GM12878 (cell line): ENCODE measurements at regions not wholly inside any gene's neighbourhood (a gene's known extent, or its start where the extent isn't known, plus 50 kb on each side); places are given as distances from the start of the nearest gene placed in this dataset.

Source experiments
- ATAC-seq: fragments of 200-7000 bp; cut with Tn5 transposase; 3 replicates; pipeline ENCODE4 v1.9.1; 2020; ENCODE audit warnings: mild to moderate bottlenecking, moderate library complexity
- BruUV-seq: library from RNA; stranded (reverse); fragments of 400-500 nt; replicated peaks from 2 replicates; lab custom pipeline; 2021; lab: Mats Ljungman, UMichigan
- CTCF ChIA-PET: fragments of 300-600 bp; sonication (Branson Sonifier 250); formaldehyde crosslinking; extraction: SDS; loops from one replicate; lab custom pipeline; 2021; ENCODE audit warnings: inconsistent platforms; lab: Yijun Ruan, JAX
- POLR2A ChIA-PET: fragments of 350-600 bp; formaldehyde crosslinking; extraction: SDS; loops from one replicate; lab custom pipeline; 2021; ENCODE audit warnings: inconsistent platforms; lab: Charles Lee
- RAD21 ChIA-PET: fragments of 300-600 bp; sonication (Branson Sonifier 250); formaldehyde crosslinking; loops from one replicate; lab custom pipeline; 2023; ENCODE audit warnings: antibody characterized with exemption; ENCODE audit not compliant: unreplicated experiment; lab: Charles Lee
- SMC1A ChIA-PET: fragments of 300-600 bp; sonication (Branson Sonifier 250); formaldehyde crosslinking; loops from one replicate; lab custom pipeline; 2023; ENCODE audit not compliant: unreplicated experiment, uncharacterized antibody; lab: Charles Lee
- DNase-seq: peaks from one replicate; pipeline ENCODE4 v3.0.0-alpha.2; 2011; ENCODE audit warnings: low read depth, low spot score
- FAIRE-seq: peaks from 3 replicates; lab custom pipeline; 2011; peaks lifted over from hg19 to GRCh38; lab: Jason Lieb, UNC
- H2AFZ ChIP-seq: 2 replicates; pipeline ENCODE4 v1.6.0; 2011; ENCODE audit warnings: low read depth, low read length, control low read depth; ENCODE audit not compliant: control insufficient read depth
- H3K27ac ChIP-seq: 2 replicates; pipeline ENCODE4 v1.5.1; 2011; ENCODE audit warnings: control low read depth; ENCODE audit not compliant: control insufficient read depth, insufficient read depth
- H3K27me3 ChIP-seq, 2 experiments: replicated peaks in 1 of 2; 2 replicates each; pipeline versions ENCODE4 v1.6.0 to v1.6.1; 2011; ENCODE audit warnings: low read length in 1 of 2; ENCODE audit not compliant: control insufficient read depth in 2 of 2, insufficient read depth in 2 of 2
- H3K36me3 ChIP-seq, 2 experiments: 2 replicates each; pipeline ENCODE4 v1.5.1; 2011; ENCODE audit warnings: low read length in 1 of 2; ENCODE audit not compliant: control insufficient read depth in 2 of 2, insufficient read depth in 2 of 2
- H3K4me1 ChIP-seq: 2 replicates; pipeline ENCODE4 v1.6.1; 2011; ENCODE audit warnings: mild to moderate bottlenecking, low read length, moderate library complexity, mixed read lengths; ENCODE audit not compliant: control insufficient read depth, insufficient read depth
- H3K4me2 ChIP-seq: 2 replicates; pipeline ENCODE4 v1.6.0; 2011; ENCODE audit warnings: control low read depth; ENCODE audit not compliant: control insufficient read depth, insufficient read depth
- H3K4me3 ChIP-seq: fragments of 200-600 bp; sonication (generic); 2 replicates; pipeline ENCODE4 v1.5.1; 2016
- H3K79me2 ChIP-seq: 2 replicates; pipeline ENCODE4 v1.6.0; 2011; ENCODE audit warnings: low read length; ENCODE audit not compliant: control insufficient read depth, insufficient read depth
- H3K9ac ChIP-seq: 2 replicates; pipeline ENCODE4 v1.8.0; 2011; ENCODE audit warnings: low read length, control low read depth, mixed read lengths; ENCODE audit not compliant: control insufficient read depth, insufficient read depth
- H3K9me3 ChIP-seq: replicated peaks from 3 replicates; pipeline ENCODE4 v1.5.1; 2011; ENCODE audit warnings: mild to moderate bottlenecking, low read length; ENCODE audit not compliant: control insufficient read depth, insufficient read depth
- H4K20me1 ChIP-seq: 2 replicates; pipeline ENCODE4 v1.6.0; 2011; ENCODE audit not compliant: control insufficient read depth, insufficient read depth
- CEBPB ChIP-seq, 2 experiments: fragments of 150-350 bp in 1 of 2; IDR thresholded peaks; 2 replicates each; pipeline ENCODE4 v1.6.1; 2012 to 2014; ENCODE audit warnings: low read depth in 2 of 2, low read length in 2 of 2, borderline replicate concordance in 1 of 2, inconsistent platforms in 1 of 2
- CUX1 ChIP-seq: IDR thresholded peaks from 2 replicates; pipeline ENCODE4 v1.6.1; 2012; ENCODE audit warnings: improper control_type of control experiment, low read depth, low read length; ENCODE audit not compliant: insufficient replicate concordance
- WRNIP1 ChIP-seq: IDR thresholded peaks from 2 replicates; pipeline ENCODE4 v1.6.1; 2011; ENCODE audit warnings: low read depth, low read length, improper control_type of control experiment, borderline replicate concordance
- ZNF592 ChIP-seq: fragments of 450-650 bp; IDR thresholded peaks from 2 replicates; pipeline ENCODE4 v1.6.1; 2017; ENCODE audit warnings: mild to moderate bottlenecking, moderate library complexity
- WGBS: methylation state at CpG from one replicate; pipeline ENCODE4 v1.1.6; 2016; ENCODE audit warnings: low lambda C conversion rate; ENCODE audit not compliant: insufficient replicate concordance, insufficient coverage; ENCODE audit errors: missing lambda C conversion rate; 5-methylcytosine and 5-hydroxymethylcytosine counted together
- in situ Hi-C: fragments of 300-500 bp; cut with MboI; formaldehyde crosslinking; loops from 9 replicates; pipeline ENCODE4 v1.14.3; 2018; ENCODE audit warnings: mixed read lengths
- intact Hi-C: fragments of 100-400 bp; cut with micrococcal nuclease; formaldehyde crosslinking; loops from one replicate; pipeline ENCODE4 v1.14.2; 2022; ENCODE audit not compliant: unreplicated experiment

- Histone ChIP-seq H2AFZ (no peak overlapping the region), H3K4me1 (peaks cover 24% of the 10 kb centered on the region), H3K9ac (no peak overlapping the region), H3K27ac (no peak overlapping the region), H3K27me3 (no peaks in the 10 kb centered on the region), H3K4me3 (no peak overlapping the region), H3K36me3 (no peaks in the 10 kb centered on the region), H3K9me3 (no peaks in the 10 kb centered on the region; the same call in 2 of the 3 replicates), H3K79me2 (no peaks in the 10 kb centered on the region), H3K4me2 (no peak overlapping the region), H4K20me1 (no peaks in the 10 kb centered on the region)
- no TSS peak for BruUV-seq
- CTCF ChIA-PET = interaction anchor here (0.9 kb wide), 1 partner anchor 11 kb away, joined by 3 read pairs; no protein-coding TSS in a partner anchor
- TF ChIP-seq ZNF592 (no peak), WRNIP1 (no peak), CUX1 (no peak), CEBPB (IDR thresholded peaks at IDR 0.05; ENCODE audit: borderline replicate concordance in 1 of 2, low read depth in 2 of 2, low read length in 2 of 2) (peak in 1 of 2 experiments; percentile 62; a peak in 1 of 4 replicates)
- no peak for DNase-seq
- SMC1A ChIA-PET = interaction anchor here (1.3 kb wide), 1 partner anchor 9 kb away, joined by 6 read pairs; no protein-coding TSS in a partner anchor
- in situ Hi-C loops = no loop called here
- ATAC-seq = no peak
- POLR2A ChIA-PET = no interaction called here
- intact Hi-C loops = no loop called here
- FAIRE-seq = no peak
- 84% methylated on average over 7 of the region's 7 CpGs for WGBS
- RAD21 ChIA-PET = no interaction called here
These were observed 123.9 kb downstream of the SNX5 start for GRCh38 chr20:17844549-17845298.
